Mesenchymal stem cell (in vitro differentiated cells and primary cell): ENCODE measurements at regions not wholly inside any gene's neighbourhood (a gene's known extent, or its start where the extent isn't known, plus 50 kb on each side); places are given as distances from the start of the nearest gene placed in this dataset.

Experiments
- DNase-seq: peaks from one replicate; pipeline ENCODE4 v3.0.0-alpha.2; 2013
- H2AFZ ChIP-seq: one replicate; pipeline ENCODE4 v1.6.1; 2013; ENCODE audit warnings: low read depth, mild to moderate bottlenecking, control low read depth, inconsistent platforms, low read length, moderate library complexity
- H2AK5ac ChIP-seq: 2 replicates; pipeline ENCODE4 v1.6.1; 2013; ENCODE audit warnings: low read length, moderate library complexity, mild to moderate bottlenecking, inconsistent platforms; ENCODE audit not compliant: severe bottlenecking
- H2BK120ac ChIP-seq: one replicate; pipeline ENCODE4 v1.6.1; 2013; ENCODE audit warnings: low read depth, mild to moderate bottlenecking, inconsistent platforms, low read length, moderate library complexity
- H2BK12ac ChIP-seq, 2 experiments: one replicate each; pipeline ENCODE4 v1.6.1; 2013; ENCODE audit warnings: inconsistent platforms in 2 of 2, low read length in 2 of 2, mild to moderate bottlenecking in 2 of 2, moderate library complexity in 2 of 2, control low read depth in 1 of 2
- H2BK15ac ChIP-seq: one replicate; pipeline ENCODE4 v1.6.1; 2013; ENCODE audit warnings: mild to moderate bottlenecking, low read depth, inconsistent platforms; ENCODE audit not compliant: poor library complexity, severe bottlenecking
- H2BK5ac ChIP-seq: 2 replicates; pipeline ENCODE4 v1.6.1; 2013; ENCODE audit warnings: low read depth, mild to moderate bottlenecking, low read length, control low read depth, inconsistent platforms; ENCODE audit not compliant: poor library complexity, severe bottlenecking
- H3K14ac ChIP-seq, 2 experiments: one replicate each; pipeline ENCODE4 v1.6.1; 2013; ENCODE audit warnings: inconsistent platforms in 2 of 2, low read length in 2 of 2, control low read depth in 1 of 2, mild to moderate bottlenecking in 1 of 2, moderate library complexity in 1 of 2
- H3K18ac ChIP-seq, 2 experiments: one replicate each; pipeline ENCODE4 v1.6.1; 2013; ENCODE audit warnings: inconsistent platforms in 2 of 2, low read length in 2 of 2, control low read depth in 1 of 2, low read depth in 1 of 2, mild to moderate bottlenecking in 1 of 2
- H3K23ac ChIP-seq, 2 experiments: one replicate each; pipeline ENCODE4 v1.6.1; 2013; ENCODE audit warnings: inconsistent platforms in 2 of 2, low read length in 2 of 2, mild to moderate bottlenecking in 2 of 2, moderate library complexity in 2 of 2, control low read depth in 1 of 2
- H3K27ac ChIP-seq: 2 replicates; pipeline ENCODE4 v1.5.1; 2013; ENCODE audit warnings: mild to moderate bottlenecking, moderate library complexity, low read length, control low read depth, inconsistent platforms; ENCODE audit not compliant: poor library complexity, severe bottlenecking
- H3K27me3 ChIP-seq, 2 experiments: 2 replicates each; pipeline versions ENCODE4 v1.6.1 to v1.7.0; 2013; ENCODE audit warnings: low read length in 2 of 2, mild to moderate bottlenecking in 2 of 2, moderate library complexity in 2 of 2, control low read depth in 1 of 2, inconsistent platforms in 1 of 2; ENCODE audit not compliant: control insufficient read depth in 1 of 2, insufficient read depth in 1 of 2
- H3K36me3 ChIP-seq, 2 experiments: 2 replicates each; pipeline versions ENCODE4 v1.6.1 to v1.7.0; 2013; ENCODE audit warnings: low read length in 2 of 2, control low read depth in 1 of 2, inconsistent platforms in 1 of 2, low read depth in 1 of 2, mild to moderate bottlenecking in 1 of 2; ENCODE audit not compliant: insufficient read depth in 2 of 2, control insufficient read depth in 1 of 2
- H3K4ac ChIP-seq, 2 experiments: one replicate each; pipeline ENCODE4 v1.6.1; 2013; ENCODE audit warnings: inconsistent platforms in 2 of 2, low read length in 2 of 2, mild to moderate bottlenecking in 2 of 2, moderate library complexity in 2 of 2, control low read depth in 1 of 2, low read depth in 1 of 2
- H3K4me1 ChIP-seq: 2 replicates; pipeline ENCODE4 v1.6.1; 2013; ENCODE audit warnings: low read depth, low read length, control low read depth; ENCODE audit not compliant: control insufficient read depth, insufficient read depth
- H3K4me2 ChIP-seq: 2 replicates; pipeline ENCODE4 v1.6.1; 2013; ENCODE audit warnings: low read length, mild to moderate bottlenecking, inconsistent platforms; ENCODE audit not compliant: poor library complexity, severe bottlenecking
- H3K4me3 ChIP-seq, 2 experiments: 2 replicates each; pipeline versions ENCODE4 v1.5.1 to v1.7.0; 2013; ENCODE audit warnings: low read length in 2 of 2, mild to moderate bottlenecking in 2 of 2, control low read depth in 1 of 2, low read depth in 1 of 2; ENCODE audit not compliant: insufficient read depth in 1 of 2
- H3K79me1 ChIP-seq: replicated peaks from 2 replicates; pipeline ENCODE4 v1.6.1; 2013; ENCODE audit warnings: mild to moderate bottlenecking, control low read depth, low read length, inconsistent platforms; ENCODE audit not compliant: poor library complexity, severe bottlenecking
- H3K9ac ChIP-seq: 2 replicates; pipeline ENCODE4 v1.7.0; 2013; ENCODE audit warnings: mild to moderate bottlenecking, low read length, moderate library complexity
- H3K9me3 ChIP-seq: 2 replicates; pipeline ENCODE4 v1.7.0; 2013; ENCODE audit warnings: mild to moderate bottlenecking, low read length; ENCODE audit not compliant: control insufficient read depth
- H4K8ac ChIP-seq: one replicate; pipeline ENCODE4 v1.6.1; 2013; ENCODE audit warnings: inconsistent platforms, mild to moderate bottlenecking, low read length, moderate library complexity
- H4K91ac ChIP-seq: one replicate; pipeline ENCODE4 v1.6.1; 2013; ENCODE audit warnings: mild to moderate bottlenecking, low read length, inconsistent platforms
- WGBS: methylation state at CpG from one replicate; pipeline ENCODE4 v1.1.7; 2013; ENCODE audit warnings: mixed read lengths; 5-methylcytosine and 5-hydroxymethylcytosine counted together

- Histone ChIP-seq H3K18ac (no peak overlapping the region), H3K23ac (no peak overlapping the region)
- 100% methylated on average over 3 of the region's 4 CpGs for WGBS
Measured at GRCh38 chr14:105793836-105794235, 267.5 kb downstream of the TMEM121 start.

GRCh38 chr14:105797546-105797945 is 271.2 kb downstream of the TMEM121 start:
- Histone ChIP-seq H2AFZ (no peak overlapping the region), H3K36me3 (no peaks in the 10 kb centered on the region), H4K91ac (no peak overlapping the region), H3K18ac (no peak overlapping the region), H3K27ac (no peak overlapping the region), H3K23ac (no peak overlapping the region), H3K4me1 (no peaks in the 10 kb centered on the region), H4K8ac (no peak overlapping the region), H3K4me2 (no peak overlapping the region), H2BK120ac (no peak overlapping the region), H2AK5ac (no peak overlapping the region), H3K4ac (no peak overlapping the region), H3K9me3 (peaks cover 14% of the 10 kb centered on the region), H3K4me3 (no peak overlapping the region), H3K27me3 (no peaks in the 10 kb centered on the region), H3K9ac (no peak overlapping the region), H3K79me1 (no peaks in the 10 kb centered on the region), H2BK12ac (no peak overlapping the region), H2BK5ac (no peak overlapping the region), H3K14ac (no peak overlapping the region), H2BK15ac (no peak overlapping the region)
- DNase-seq = no peak
- 75% methylated on average over 1 of the region's 1 CpG for WGBS

More at GRCh38 chr14:105793836-105794235, 267.5 kb downstream of the TMEM121 start:
- Histone ChIP-seq H3K36me3 (no peaks in the 10 kb centered on the region), H2BK15ac (no peak overlapping the region), H2AK5ac (no peak overlapping the region), H3K9me3 (peaks cover 19% of the 10 kb centered on the region), H3K27me3 (no peaks in the 10 kb centered on the region), H4K91ac (no peak overlapping the region), H3K9ac (no peak overlapping the region), H3K4me1 (no peaks in the 10 kb centered on the region), H2BK5ac (no peak overlapping the region), H2AFZ (no peak overlapping the region), H3K14ac (no peak overlapping the region), H3K79me1 (no peaks in the 10 kb centered on the region), H3K4me3 (no peak overlapping the region), H2BK120ac (no peak overlapping the region), H3K4me2 (no peak overlapping the region), H4K8ac (no peak overlapping the region), H2BK12ac (no peak overlapping the region), H3K4ac (no peak overlapping the region), H3K27ac (no peak overlapping the region)
- no peak for DNase-seq

- Histone ChIP-seq H2BK15ac (no peak overlapping the region), H4K91ac (no peak overlapping the region), H3K9me3 (peaks cover 43% of the 10 kb centered on the region), H4K8ac (no peak overlapping the region), H3K27ac (no peak overlapping the region), H3K4me2 (no peak overlapping the region), H3K23ac (no peak overlapping the region), H3K14ac (no peak overlapping the region), H2AFZ (no peak overlapping the region), H3K4me3 (no peak overlapping the region), H3K4me1 (no peaks in the 10 kb centered on the region), H3K18ac (no peak overlapping the region), H2BK120ac (no peak overlapping the region), H2BK5ac (no peak overlapping the region), H3K79me1 (no peaks in the 10 kb centered on the region), H2AK5ac (no peak overlapping the region), H2BK12ac (no peak overlapping the region), H3K27me3 (no peaks in the 10 kb centered on the region), H3K4ac (no peak overlapping the region), H3K9ac (no peak overlapping the region), H3K36me3 (no peaks in the 10 kb centered on the region)
- DNase-seq = no peak
Measured at GRCh38 chr14:105805701-105806100, 279.3 kb downstream of the TMEM121 start.

- Histone ChIP-seq H2BK12ac (no peak overlapping the region), H2BK120ac (no peak overlapping the region), H4K8ac (no peak overlapping the region), H3K27ac (no peak overlapping the region), H2AFZ (no peak overlapping the region), H3K79me1 (no peaks in the 10 kb centered on the region), H3K4me1 (no peaks in the 10 kb centered on the region), H2AK5ac (no peak overlapping the region), H3K27me3 (no peaks in the 10 kb centered on the region), H2BK15ac (no peak overlapping the region), H2BK5ac (no peak overlapping the region), H3K36me3 (no peaks in the 10 kb centered on the region), H4K91ac (no peak overlapping the region), H3K4me2 (no peak overlapping the region), H3K9me3 (peaks cover 43% of the 10 kb centered on the region), H3K9ac (no peak overlapping the region), H3K18ac (no peak overlapping the region), H3K4ac (no peak overlapping the region), H3K14ac (no peak overlapping the region), H3K23ac (no peak overlapping the region), H3K4me3 (no peak overlapping the region)
- DNase-seq = no peak
- WGBS = 41% methylated on average over 3 of the region's 3 CpGs
Measured at GRCh38 chr14:105806568-105806967, 280.2 kb downstream of the TMEM121 start.
